Activated CD8-positive, alpha-beta memory T cell treated with anti-CD3 and anti-CD28 coated beads, Interleukin-2, amount 50 U/mL, for 48 hours (primary cell): ENCODE measurements at regions not wholly inside any gene's neighbourhood (a gene's known extent, or its start where the extent isn't known, plus 50 kb on each side); places are given as distances from the start of the nearest gene placed in this dataset.

Experiments used
- DNase-seq: peaks from one replicate; pipeline ENCODE4 v3.0.0-alpha.2; 2020

DNA sequence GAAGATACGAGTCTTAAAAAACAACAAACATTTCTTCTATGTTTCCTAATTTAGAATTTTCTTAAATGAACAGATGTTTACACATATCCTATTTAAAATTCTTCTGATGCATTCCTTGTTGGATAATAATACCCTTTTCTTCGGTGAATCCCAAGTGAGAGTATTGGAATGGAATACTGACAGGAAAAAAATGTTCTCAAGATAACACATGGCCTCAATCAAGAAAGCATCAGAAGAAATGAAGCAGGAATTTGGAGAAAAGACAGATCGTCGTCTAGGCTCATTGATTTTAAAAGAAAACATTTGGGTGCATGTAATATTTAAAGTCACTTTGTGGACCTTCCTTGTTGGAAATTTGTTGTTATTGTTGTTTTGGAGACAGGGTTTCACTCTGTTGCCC is 196.9 kb upstream of the ANK2 start:
- no peak for DNase-seq

DNA sequence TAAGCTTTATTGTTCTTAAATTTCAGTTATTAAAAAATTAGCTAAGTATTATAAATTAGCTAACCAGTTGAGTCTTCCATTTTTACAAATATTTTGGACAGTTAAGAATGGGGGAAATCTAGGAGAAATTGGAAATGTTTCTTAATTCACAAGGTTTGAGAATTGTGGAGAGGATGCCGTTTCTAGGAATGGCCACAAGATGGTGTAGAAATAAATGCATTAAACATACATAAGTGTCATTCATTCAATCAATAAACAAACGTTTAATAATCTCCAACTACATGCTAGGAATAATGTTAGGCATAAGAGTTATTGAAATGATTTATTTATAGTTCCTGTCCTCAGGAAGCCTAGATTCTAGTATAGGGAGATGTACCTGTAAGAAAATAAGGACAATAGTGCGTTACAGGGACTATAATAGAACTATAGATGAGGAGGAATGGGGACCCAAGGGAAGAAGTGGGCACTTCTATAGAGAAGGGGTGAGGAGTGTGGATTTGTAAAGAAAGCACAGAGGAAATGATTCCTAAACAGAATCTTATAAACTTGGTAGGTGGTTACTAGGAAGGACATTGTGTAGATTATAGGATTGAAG is 195.7 kb upstream of the ANK2 start:
- no peak for DNase-seq

DNA sequence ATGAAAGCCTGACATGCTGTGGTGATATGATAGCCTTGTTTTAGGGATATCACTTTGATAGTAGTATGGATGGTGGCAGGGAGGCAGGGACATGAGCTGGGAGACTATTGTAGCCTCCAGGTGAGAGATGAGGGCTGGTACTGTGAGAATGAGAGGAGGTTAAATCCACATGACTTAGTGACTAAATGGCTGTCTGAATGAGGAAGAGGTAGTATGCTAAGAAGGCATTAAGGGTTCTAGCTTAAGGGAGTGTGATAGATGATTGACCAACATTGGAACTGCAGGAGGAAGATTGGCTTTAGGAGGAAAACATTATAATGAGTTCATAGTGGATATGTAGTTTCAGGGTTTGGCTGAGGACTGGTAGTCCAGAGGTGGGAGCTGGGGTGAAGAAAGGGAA is 195.0 kb upstream of the ANK2 start:
- no peak for DNase-seq

DNA sequence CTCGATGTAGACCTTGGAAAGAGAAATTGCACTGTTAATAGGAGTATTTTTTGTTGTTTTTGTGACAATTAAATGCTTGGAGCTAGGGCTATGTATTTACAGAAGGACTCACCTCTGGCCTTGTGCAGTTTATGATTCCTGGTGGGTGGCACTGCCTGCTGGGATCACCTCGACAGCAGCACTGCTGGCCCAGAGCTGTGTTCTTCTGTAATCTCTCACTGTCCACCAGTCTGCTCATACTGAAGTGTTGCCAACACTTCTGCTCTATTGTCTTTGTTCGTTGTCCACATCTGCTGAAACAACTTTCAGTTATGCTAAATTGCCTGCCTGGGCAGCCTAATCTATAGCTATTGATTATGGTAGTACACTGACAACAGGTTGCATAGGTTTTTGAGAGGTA is 194.4 kb upstream of the ANK2 start:
- DNase-seq = no peak

DNA sequence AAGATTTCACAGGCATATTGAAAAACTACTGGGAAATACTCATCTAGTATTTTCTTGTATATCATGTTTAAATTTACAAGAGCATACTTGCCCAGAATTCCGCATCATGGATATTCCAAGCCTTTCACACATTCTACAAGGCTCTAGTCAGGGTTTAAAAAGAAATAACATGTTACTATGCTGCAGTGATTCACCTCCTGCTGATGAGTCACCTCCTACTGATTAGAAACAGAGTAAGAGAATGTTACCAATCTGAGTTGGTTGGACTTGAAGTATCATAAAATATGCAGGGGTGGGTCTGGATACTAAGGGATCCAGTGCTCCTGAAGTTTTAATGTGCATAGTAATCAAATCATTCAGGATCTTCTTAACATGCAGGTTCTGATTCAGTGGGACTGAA is 192.0 kb upstream of the ANK2 start:
- no peak for DNase-seq

DNA sequence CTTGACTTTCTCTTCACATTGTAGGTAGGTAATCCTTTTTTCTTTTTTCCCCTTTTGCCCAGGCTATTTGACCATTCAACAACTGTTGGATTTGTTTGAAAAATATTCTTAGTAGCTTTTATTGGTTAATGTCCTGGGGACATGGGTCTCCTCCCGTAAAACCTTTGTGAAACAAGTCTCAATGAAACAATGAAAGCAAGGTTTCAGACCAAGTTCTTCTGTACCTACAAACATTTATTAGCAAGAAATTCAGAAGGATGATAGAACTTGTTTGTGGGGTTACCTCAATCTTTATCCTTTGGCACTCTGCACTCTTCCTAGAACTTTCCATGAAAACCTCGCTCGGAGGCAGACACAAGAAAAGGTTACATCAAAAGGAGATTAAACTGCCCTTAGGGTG is 190.7 kb upstream of the ANK2 start:
- DNase-seq = no peak

DNA sequence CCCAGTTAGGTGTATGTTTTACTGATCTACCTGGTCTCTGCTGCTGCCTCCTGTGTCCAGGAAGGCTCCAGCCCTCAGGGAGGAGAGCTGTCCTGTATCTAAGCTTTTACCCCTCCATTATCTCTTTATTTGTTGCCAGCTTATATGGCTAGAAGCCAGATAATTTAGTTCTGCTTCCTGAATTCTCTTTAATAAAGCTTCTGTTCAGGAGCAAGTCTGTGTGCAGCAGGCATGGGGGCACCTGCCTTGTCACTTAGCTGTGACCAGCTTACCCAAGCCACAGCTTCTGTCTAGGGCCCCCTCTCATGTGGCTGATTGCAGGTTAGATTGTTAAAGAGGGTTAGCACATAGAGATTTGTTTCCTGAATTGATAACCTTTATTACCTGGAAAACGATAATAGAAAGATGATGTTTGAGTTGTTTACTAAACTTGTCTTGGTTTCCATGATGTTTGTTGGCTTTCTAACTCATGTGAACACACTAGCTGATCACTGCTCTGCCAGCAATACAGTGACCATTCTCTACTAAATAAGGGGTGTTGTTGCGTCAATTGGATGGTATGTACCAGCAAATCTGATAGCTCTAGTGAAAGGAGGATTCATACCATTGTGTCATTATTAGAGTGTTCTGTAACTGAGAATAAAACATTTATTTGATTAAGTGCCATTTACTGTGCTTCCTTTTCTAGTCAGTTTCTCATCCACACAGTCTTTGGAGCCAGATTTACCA is 189.8 kb upstream of the ANK2 start:
- no peak for DNase-seq

DNA sequence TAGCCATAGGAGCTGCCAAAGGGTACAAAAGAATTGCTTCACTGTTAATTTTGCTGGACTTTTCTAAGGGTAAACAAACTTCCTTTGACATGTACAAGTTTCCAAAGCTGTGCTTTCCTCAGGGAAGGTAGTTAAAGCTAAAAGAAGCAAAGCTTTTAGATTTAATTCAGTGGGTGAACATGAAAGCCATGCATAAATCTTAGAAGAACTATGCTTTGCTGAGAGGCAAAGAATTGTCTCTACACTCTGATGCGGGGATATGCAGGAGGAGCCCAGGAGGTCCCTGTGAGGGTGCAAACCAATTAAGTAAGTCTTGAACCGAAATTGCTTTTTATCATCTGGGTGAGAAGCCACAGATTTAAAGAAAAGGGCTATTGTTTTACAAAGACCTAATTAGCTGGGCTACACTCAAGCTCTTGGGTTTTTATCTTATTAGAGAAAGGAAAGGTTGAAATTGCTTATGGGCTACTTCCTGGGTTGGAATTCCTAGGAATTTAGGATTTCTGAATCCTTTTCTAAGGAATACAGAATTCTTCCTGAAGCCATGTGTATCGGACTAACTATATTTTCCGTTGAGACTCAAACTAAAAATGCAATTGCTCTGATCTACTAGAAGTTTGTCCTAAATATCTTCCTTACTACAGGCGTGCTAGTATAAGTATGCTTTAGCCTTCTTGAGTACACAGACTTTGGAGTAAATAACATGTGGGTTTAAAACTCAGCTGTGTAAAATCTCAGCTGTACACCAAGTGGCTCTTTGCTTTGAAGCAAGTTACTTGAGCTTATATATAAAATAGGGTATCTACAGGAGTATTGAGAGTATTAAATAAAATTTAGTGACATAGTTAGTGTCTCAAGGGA is 188.4 kb upstream of the ANK2 start:
- no peak for DNase-seq

DNA sequence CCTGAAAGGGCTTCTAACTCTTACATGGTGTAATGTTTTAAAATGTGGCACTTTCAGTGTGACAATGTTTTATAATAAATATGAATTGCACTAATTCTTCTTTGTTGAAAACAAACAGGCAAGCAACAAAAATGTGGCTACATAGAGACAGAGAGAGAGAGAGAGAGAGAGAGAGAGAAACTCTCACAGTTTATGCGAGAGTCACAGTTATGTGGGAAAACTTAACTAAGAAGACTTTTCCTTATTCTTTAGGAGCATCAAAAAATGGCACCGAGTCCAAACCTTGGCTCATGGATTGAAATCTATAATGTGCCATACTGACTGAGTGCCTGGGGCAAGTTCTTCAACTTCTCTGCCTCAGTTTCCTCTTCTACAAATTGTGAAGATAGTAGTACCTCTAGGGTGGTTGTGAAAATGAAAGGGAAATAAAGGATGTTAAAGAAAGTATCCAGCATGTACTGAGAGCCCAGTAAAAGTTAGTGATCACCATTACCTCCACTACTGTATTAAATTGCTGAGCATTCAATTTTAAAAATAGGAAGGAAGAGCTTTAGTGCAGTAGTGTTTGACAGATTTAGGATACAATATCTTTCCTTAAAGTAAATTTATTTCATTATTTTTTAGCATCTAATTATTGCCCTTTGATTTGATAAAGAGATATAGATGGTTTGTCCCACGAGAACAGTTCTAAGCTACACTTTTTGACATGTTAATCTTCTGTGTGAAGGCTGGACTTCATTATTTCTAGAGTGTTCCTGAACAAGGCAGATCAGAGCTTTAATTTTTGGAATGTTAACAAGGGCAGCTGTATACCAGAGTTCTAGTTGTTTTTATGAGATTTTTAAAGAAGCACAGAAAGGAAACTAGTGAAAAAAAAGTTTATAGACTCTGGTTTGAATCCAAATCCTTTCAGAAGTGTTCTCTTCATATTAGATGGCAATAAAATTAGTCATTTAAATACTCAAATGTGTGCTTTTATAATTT is 187.5 kb upstream of the ANK2 start:
- no peak for DNase-seq

DNA sequence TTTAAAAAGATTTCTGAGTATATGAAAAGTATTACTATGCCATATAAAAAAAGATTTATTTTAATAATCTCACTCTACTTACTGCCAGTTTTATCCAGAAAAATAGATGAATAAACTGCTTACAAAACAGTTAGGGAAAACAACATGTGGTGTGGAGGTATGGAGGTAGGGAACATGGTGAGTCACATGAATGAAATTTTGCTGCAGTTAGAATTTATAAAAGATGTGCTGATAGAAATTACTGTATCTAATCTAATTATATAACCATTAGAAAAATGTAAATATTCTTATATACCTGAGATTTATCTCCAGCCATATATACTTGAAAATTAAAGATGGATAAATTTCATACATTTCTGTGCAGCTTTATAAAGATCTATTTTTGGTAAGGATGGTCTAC is 184.0 kb upstream of the ANK2 start:
- DNase-seq = no peak

DNA sequence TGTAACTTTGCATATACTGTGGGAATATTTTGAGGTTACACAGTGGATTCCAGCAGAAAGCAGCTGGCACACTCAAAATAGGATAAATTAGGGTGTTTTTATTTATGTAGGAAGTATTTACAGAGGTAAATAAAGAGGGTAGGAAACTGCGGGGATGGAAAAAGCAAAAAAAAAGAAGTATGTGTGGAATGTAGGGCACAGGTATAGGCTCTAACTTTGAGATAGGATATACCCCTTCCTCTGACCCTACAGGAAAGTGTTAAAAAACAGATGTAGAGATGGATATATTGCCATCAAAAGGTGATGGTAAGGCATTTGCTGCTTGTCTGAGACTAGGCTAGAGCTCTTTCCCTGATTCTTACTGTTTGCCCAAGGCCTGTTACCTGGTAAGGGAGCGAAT is 173.1 kb upstream of the ANK2 start:
- DNase-seq = no peak

DNA sequence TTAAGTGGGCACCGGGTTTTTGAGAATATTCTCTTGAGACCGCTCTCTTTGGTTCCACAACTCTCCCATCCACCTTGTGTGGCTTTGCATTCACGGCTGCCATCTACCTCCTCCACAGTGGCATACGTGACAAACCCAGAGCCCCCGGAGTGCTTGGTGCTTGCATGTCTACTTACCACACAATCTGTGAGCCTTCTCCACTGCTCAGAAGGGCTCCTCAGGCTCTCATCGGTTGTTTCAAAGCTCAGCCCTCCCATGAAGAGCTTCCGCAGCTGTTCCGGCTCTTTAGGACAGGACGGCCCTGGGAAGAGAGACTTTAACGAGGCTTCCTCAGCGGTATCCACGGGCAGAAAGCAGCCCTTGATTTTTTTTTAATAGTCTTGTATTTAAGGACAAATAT is 167.6 kb upstream of the ANK2 start:
- no peak for DNase-seq

DNA sequence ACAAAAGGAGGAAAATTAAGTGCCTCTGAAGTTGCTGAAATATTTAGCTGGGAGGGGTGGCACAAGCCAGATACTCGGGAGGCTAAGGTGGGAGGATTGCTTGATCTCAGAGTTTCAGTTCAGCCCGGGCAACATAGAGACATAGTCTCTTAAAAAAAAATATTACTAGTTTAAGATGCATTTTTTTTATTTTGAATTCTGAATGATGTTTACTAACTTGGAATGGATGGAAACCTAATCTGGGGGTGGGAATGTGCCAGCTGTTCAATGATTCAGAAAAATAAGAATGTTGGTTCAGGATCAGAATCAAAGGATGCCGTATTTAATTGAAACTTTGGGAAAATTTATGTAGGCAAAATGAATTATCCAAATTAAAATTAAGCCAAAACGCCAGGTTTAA is 167.2 kb upstream of the ANK2 start:
- no peak for DNase-seq

DNA sequence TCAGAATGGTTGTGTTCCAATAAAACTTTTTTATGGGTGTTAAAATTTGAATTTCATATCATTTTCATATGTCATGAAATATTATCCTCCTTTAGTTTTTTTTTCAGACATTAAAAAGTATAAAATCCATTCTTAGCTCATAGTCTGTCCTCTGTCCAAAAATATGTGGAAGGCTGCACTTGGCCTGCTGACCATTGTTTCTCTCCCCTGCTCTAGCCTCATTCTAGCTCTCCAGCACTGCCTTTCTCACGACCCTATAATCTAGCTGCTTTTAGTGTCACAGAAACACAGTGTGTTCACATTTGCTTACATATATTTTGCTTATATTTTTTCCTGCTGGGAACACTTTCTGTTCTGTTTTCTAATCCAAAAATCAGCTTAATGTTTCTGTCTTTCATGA is 165.0 kb upstream of the ANK2 start:
- DNase-seq = no peak

DNA sequence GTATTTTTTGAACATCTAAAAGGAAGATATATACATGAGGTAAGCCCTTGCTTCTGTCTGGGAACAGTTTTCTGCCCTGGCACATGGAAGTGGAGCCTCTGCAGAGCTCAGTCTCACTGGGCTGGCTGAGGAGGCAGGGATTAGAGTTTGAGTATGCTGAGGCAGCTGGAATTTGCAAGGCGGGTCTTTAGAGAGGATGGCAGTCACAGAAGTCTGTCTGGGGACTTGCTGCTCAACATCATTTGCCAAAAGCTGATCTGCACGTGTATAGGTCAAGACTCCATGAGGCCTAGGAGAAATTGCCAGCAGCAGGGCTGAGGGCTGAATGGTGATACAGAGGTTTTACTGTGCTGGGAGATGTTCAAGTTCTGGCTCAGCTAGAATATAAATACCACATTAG is 163.6 kb upstream of the ANK2 start:
- no peak for DNase-seq

DNA sequence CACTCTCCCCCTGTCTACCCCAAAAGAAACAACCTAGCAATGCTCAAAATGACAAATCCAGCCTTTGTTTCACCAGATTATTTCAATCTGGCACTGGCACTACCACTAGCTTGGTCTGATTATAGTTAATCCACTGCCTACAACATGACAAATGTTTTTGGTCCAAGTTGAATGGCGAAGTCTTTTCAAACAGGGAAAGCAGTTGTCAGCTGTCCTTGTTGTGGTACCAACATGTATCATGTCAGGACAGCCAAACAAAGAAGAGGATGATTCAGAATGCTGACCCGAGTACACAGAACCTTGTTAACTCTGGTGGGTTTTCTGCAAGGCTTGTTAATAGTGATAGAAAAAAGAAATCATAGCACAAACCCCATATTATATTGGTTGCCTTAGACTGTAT is 160.8 kb upstream of the ANK2 start:
- DNase-seq = no peak

DNA sequence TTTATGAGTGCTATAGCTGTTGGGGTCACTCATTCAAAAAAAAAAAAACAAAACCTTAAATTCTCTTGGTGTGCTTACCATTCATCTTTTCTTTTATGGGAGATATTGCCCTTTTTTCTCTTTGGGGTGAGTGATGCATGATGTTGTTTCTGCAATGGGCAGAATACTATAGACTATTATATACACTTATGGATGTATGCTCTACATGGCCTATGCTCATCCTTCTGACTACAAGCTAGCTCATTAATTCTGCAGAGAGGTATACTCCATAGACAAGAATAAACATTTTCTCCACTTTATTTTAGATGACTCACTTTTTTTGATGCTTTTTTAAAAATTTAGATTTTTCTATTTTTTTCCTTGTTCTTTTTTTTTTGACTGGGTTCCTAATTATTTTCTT is 160.3 kb upstream of the ANK2 start:
- no peak for DNase-seq

DNA sequence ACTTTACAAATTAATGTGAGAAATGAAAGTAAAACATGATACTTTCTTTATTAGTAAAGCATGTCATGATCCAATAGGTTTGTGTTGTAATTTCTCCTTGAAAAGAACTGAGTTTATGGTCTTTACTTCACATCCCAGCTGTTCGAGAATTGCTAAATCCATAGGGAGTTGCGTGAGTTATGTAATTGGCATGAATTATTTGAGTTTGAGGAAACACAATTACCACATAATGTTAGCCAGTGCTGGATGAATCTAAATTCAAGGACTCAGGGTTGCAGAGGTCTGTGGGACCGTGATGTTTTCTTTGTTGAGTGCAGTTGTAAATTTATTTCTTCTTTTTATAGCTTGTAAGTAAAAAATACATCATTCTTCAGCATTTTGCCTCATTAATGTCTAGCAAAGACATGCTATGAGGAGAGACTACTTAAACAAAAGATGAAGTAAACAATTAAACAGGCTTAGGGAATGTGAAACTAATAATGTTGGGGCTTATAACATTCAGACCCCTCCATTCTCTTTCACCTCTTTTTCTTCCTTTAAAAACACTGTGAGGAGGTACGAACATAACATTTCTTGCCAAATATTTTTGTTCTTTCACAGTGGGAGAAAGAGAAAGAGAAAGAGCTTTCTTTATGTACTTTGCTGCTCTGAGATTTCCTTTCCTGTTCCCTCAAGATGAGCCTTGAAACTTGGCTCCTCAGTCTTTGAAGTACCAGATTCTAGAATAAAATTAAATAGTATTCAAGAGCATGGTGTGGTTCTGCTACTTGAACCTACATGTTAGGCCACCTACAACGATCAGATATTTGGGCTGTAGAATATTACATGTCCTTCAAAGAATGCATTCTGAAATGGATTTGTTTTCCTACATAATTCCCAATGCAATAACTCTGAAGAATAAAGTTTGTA is 159.6 kb upstream of the ANK2 start:
- no peak for DNase-seq

DNA sequence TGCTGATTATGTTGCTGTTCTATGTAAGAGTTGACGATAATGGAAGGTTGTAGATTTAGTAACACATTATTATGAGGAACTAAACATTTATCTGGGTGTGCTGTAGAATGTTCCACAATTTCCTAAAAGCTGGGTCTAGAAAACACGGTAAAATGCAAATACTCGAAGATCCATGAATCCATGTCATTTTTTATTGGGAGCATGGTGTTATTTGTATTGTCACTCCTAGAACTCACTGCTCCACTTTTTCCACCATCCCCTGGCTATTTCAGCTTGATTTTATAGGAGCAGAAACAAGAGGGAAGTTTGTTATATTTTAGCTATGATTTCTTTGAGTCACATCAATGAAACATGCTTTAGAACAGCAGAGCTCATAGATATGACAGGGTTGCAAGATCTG is 155.0 kb upstream of the ANK2 start:
- no peak for DNase-seq

DNA sequence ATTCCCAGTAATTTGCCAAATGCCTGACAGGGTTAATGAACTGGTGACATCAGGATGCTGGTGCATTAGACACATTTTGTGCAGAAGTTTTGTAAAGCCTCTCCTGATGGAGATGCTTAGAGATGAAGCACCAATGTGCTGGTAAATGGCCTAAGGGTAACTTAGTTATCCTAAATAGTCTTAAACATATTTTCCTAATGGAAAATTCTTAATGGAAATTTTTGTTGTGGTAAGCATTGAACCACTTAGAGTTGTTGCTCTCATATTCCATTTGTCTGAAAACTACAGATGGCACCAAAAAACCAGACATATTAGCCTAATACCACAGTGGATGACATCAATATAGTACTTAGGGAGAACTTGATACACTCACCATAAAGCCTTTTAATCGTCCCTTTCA is 154.5 kb upstream of the ANK2 start:
- no peak for DNase-seq

DNA sequence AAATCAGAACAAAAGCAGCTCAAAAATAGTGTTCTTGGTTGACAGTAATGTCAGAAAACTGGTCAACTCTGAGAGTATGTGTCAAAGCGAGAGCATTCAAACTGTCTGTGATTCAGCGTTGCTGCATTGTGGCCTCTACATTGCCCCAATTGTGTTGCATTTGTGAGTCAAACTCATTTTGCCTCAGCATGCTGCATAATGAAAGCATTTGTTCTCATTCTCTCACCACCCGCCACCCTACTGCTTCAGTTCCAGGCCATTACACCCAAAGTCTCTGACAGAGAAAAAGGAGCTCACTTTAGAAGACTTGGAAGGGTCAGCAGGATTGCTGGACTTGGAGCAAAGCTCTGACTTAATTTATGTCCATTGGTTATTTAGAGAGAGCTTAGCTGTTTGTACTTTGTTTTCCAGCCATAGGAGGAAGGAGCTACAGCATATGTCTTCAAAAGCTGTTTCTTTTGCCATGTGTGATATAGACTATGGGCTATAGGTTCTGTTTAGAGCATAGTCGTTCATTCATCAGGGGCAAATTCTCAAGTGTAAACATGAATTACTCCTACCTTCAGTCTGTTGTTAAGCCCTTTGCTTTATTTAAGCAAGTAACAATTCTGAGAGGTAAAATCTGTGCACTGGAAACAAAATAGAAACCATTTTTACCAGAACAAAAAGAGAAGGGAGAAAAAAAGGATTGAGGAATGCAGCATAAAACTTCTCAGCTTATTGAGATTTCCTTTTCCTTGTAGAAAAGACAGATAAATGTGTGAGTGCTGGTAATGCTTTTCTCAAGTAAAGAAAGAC is 153.4 kb upstream of the ANK2 start:
- no peak for DNase-seq
